Lower leg skin (tissue), 3 donors: ENCODE measurements at regions not wholly inside any gene's neighbourhood (a gene's known extent, or its start where the extent isn't known, plus 50 kb on each side); places are given as distances from the start of the nearest gene placed in this dataset.
"Not testable (repeated sequence)": the region's sequence is repeated elsewhere in the genome, so short reads cannot be mapped to it uniquely, and the experiment has no call there.

Experiments
- CTCF ChIP-seq, 3 donors: fragments of 450-650 bp; IDR thresholded peaks; one replicate each; pipeline ENCODE4 v1.5.1; 2016; ENCODE audit warnings: antibody characterized with exemption in 3 of 3, mild to moderate bottlenecking in 3 of 3, moderate library complexity in 2 of 3
- POLR2A ChIP-seq, 2 donors: fragments of 450-650 bp; IDR thresholded peaks; one replicate each; pipeline ENCODE4 v1.6.1; 2016 to 2017; ENCODE audit warnings: antibody characterized with exemption in 2 of 2, mild to moderate bottlenecking in 1 of 2, moderate library complexity in 1 of 2

DNA sequence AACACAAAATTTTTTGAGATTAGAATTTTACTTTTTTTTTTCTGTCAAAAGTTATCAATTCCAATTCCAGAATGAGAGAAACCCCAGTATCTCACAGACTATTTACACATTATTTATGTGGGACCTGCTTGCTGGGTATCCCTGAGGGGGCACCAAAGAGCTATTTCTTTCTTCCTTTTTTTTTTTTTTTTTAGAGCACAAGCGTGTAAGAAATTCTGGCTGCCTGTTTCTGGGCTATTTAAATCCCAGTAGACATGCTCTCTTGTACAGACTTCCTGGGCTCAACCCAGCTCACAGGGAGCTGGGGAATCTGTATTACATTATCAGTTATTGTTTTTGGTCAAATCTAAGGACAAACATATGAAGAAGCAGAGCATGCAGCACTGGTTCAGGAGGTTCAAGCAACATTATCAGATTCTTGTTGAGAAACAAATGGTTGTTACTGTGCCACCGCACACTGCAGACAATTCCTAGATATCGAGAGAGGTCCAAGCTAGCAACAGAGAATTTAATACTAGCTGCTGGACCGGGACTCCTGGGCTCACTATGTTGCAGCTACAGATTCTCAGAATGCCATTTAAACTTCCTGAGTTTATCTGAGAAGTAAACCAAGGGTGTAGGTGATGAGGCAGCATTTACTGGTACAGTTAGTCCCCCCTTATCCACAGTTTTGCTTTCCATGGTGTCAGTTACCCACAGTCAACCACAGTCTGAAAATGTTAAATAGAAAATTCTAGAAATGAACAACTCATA lies 83.3 kb upstream of the NBPF26 start:
- TF ChIP-seq POLR2A, CTCF (IDR thresholded peaks at IDR 0.05): not testable (repeated sequence)
